ENCODE measurements at regions not wholly inside any gene's neighbourhood (a gene's known extent, or its start where the extent isn't known, plus 50 kb on each side); places are given as distances from the start of the nearest gene placed in this dataset.

DNA sequence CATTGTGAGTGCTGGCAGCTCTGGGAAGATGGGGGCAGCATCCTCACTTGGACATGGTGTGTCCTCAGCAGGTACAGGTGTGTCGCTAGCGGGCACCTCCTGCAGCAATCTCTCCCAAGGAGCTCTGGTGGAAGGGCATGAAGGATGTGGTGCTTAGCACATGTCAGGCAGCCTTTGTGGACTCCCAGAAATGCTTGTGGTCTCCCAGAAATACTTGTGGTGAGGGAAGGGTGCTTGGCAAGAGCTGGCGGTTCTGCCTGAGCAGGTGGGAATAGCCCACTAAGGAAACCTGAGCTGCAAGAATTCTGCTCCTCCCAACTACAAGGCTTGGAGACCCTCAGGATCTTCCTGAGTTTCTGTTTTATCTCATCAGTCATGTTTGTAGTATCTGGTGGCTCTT lies 371.6 kb downstream of the PRDM2 start:
- CTCF ChIA-PET, result interaction anchor here (1.7 kb wide), 1 partner anchor 8 kb away, joined by 6 read pairs; no protein-coding TSS in a partner anchor
- POLR2A ChIA-PET, result no interaction called here
- no peak for DNase-seq (ENCODE audit: low read depth, low spot score)
- TF ChIP-seq, protein P1, sequence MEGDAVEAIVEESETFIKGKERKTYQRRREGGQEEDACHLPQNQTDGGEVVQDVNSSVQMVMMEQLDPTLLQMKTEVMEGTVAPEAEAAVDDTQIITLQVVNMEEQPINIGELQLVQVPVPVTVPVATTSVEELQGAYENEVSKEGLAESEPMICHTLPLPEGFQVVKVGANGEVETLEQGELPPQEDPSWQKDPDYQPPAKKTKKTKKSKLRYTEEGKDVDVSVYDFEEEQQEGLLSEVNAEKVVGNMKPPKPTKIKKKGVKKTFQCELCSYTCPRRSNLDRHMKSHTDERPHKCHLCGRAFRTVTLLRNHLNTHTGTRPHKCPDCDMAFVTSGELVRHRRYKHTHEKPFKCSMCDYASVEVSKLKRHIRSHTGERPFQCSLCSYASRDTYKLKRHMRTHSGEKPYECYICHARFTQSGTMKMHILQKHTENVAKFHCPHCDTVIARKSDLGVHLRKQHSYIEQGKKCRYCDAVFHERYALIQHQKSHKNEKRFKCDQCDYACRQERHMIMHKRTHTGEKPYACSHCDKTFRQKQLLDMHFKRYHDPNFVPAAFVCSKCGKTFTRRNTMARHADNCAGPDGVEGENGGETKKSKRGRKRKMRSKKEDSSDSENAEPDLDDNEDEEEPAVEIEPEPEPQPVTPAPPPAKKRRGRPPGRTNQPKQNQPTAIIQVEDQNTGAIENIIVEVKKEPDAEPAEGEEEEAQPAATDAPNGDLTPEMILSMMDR (IDR thresholded peaks at IDR 0.05; ENCODE audit: insufficient read depth, low read length, missing control alignments), result no peak
- H3K4me3 ChIP-seq (ENCODE audit: low read depth, low read length), result no peak overlapping the region

DNA sequence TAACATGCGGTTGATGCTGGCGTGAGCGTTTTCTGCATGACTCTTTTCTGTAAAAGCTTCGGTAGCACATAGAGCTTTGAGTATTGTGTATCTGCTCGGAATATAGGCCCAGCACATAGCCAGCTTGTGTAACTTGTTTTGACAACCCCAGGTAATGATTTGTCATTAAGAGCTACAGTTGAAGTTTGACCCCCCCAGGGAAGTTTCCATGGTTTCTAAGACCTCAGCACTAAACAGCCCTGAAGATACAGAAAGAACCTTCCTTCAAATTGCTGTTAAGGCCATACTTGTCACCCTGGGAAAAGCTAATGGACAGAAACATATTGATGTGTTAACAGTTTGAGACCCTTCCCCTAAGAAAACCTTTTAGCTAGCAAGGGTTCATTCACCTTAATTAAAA lies 380.7 kb downstream of the PRDM2 start:
- no peak for DNase-seq (ENCODE audit: low read depth, low spot score)
- TF ChIP-seq, protein P1 (IDR thresholded peaks at IDR 0.05; ENCODE audit: insufficient read depth, low read length, missing control alignments), result no peak
- CTCF ChIA-PET, result interaction anchor here (1.5 kb wide), 1 partner anchor 9 kb away, joined by 6 read pairs; no protein-coding TSS in a partner anchor
- H3K4me3 ChIP-seq (ENCODE audit: low read depth, low read length), result no peak overlapping the region
- POLR2A ChIA-PET, result no interaction called here

DNA sequence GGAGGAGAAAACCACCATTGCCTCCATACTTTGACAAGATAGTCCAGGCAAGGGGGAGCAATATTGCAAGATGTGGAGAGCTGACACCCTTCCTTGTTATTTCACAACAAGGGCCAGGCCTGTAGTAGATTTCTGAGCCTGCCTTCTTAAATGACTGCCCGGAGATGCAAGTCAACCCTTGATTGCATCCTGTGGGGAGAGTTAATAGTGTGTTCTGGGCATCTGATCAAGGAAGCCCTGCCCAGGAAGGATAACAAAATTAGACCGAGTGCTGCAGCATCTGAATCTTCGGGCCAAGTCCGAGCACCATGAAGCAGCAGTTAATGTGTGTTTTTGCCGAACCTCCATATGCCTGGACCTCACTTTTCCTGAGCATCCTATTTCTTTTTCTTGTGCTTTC lies 382.3 kb downstream of the PRDM2 start:
- TF ChIP-seq, protein P1 (IDR thresholded peaks at IDR 0.05; ENCODE audit: insufficient read depth, low read length, missing control alignments), result no peak
- POLR2A ChIA-PET, result no interaction called here
- CTCF ChIA-PET, result no interaction called here
- H3K4me3 ChIP-seq (ENCODE audit: low read depth, low read length), result no peak overlapping the region
- DNase-seq (ENCODE audit: low read depth, low spot score), result no peak

DNA sequence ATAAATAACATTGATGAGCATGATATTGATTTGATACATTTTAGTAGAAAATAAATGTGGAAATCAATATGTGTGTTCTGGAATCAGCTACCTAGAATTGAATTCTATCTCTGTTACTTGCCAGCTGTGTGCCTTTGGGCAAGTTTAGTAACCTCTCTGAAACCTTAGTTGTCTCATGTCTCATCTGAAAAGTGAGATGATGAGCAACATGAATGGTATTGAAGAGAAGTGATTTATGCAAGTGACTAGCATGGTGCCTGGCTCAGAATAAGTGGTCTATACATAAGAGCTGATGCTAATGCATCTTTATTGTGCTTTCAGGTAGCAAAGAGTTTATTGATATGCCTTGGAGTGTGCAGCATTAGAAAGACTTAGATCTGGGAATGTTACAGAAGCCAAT lies 383.3 kb downstream of the PRDM2 start:
- DNase-seq (ENCODE audit: low read depth, low spot score), result no peak
- H3K4me3 ChIP-seq (ENCODE audit: low read depth, low read length), result no peak overlapping the region
- ChIA-PET CTCF (no interaction called here), POLR2A (no interaction called here)
- TF ChIP-seq, protein P1 (IDR thresholded peaks at IDR 0.05; ENCODE audit: insufficient read depth, low read length, missing control alignments), result no peak

DNA sequence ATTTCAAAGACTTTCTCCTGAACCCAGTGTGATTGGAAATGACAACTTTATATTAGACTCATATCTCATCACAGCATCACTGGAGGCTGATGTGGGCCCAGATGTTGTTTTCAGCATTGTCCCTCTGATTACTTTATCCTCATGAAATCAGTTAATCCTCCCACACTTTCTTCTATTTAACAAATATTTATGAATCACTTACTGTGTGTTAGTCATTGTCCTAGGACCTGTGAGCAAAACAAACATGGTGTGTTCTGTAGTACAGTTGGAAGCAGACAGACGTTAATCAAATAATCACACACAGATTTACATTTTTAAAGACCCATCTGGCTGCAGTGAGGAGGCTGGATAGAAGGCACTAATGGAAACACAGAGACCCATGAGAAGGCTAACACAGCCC lies 383.7 kb downstream of the PRDM2 start:
- ChIA-PET CTCF (no interaction called here), POLR2A (no interaction called here)
- no peak for DNase-seq (ENCODE audit: low read depth, low spot score)
- TF ChIP-seq, protein P1 (IDR thresholded peaks at IDR 0.05; ENCODE audit: insufficient read depth, low read length, missing control alignments), result no peak
- no peak overlapping the region for H3K4me3 ChIP-seq (ENCODE audit: low read depth, low read length)

DNA sequence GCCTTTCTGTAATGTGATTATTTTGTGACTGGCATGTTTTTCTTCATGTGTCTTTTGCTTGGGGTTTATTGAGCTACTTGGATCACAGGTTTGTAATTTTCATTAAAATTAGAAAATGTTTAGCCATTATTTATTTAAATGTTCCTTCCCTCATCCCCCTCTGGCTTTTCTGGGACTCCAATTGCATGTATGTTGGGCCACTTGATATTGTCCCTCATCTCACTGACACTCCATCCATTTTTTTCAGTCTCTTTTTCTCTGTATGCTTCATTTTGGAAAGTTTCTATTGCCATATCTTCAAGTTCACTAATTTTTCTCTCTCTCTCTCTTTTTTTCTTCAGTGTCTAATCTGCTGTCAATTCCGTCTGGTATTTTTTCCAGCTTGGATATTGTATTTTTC lies 390.1 kb downstream of the PRDM2 start:
- TF ChIP-seq, protein P1 (IDR thresholded peaks at IDR 0.05; ENCODE audit: insufficient read depth, low read length, missing control alignments), result no peak
- no peak for DNase-seq (ENCODE audit: low read depth, low spot score)
- ChIA-PET CTCF (no interaction called here), POLR2A (no interaction called here)
- H3K4me3 ChIP-seq (ENCODE audit: low read depth, low read length), result no peak overlapping the region
